ENCODE measurements at regions not wholly inside any gene's neighbourhood (a gene's known extent, or its start where the extent isn't known, plus 50 kb on each side); places are given as distances from the start of the nearest gene placed in this dataset.

GRCh38 chr5:87661784-87662566 is 249.2 kb upstream of the CCNH start:
- Histone ChIP-seq H3K9me3 (no peaks in the 10 kb centered on the region), H3K4me3 (ENCODE audit: control insufficient read depth in 1 of 2, extremely low read depth in 1 of 2, low read length in 1 of 2) (no peak overlapping the region), H3K27ac (ENCODE audit: low read length) (no peak overlapping the region), H3K36me3 (ENCODE audit: control insufficient read depth in 2 of 2, extremely low read depth in 1 of 2, insufficient read depth in 1 of 2, low read length in 1 of 2) (no peaks in the 10 kb centered on the region), H3K4me1 (ENCODE audit: control insufficient read depth in 1 of 2, extremely low read depth in 1 of 2, insufficient read depth in 2 of 2, low read length in 2 of 2) (no peaks in the 10 kb centered on the region), H3K27me3 (replicated peaks in 1 of 2; ENCODE audit: control insufficient read depth in 2 of 2, extremely low read depth in 1 of 2, insufficient read depth in 2 of 2, low read length in 1 of 2) (no peaks in the 10 kb centered on the region)
- Mint-ChIP-seq H3K36me3 (no peaks in the 10 kb centered on the region), H3K27me3 (no peaks in the 10 kb centered on the region), H3K4me3 (no peak overlapping the region), H3K9me3 (peaks cover 0 to 1% (median 0%) of the 10 kb centered on the region in 3 donors), H3K4me1 (no peaks in the 10 kb centered on the region), H3K27ac (no peak overlapping the region)
- 60% methylated on average over 1 of the region's 2 CpGs for WGBS (ENCODE audit: insufficient coverage)
- no peak for DNase-seq
- ChIA-PET POLR2A (interaction anchor here (0.6 to 0.7 kb wide), 2 partner anchors 195 to 1163 kb away, joined by 3 to 6 read pairs; no protein-coding TSS in a partner anchor), CTCF (no interaction called here)
- ATAC-seq (replicated peaks in 1 of 4) = no peak

- POLR2A ChIA-PET = no interaction called here
- no peaks in the 10 kb centered on the region for H3K4me1 Mint-ChIP-seq
Measured at GRCh38 chr5:87653242-87653641, 240.5 kb upstream of the CCNH start.

DNA sequence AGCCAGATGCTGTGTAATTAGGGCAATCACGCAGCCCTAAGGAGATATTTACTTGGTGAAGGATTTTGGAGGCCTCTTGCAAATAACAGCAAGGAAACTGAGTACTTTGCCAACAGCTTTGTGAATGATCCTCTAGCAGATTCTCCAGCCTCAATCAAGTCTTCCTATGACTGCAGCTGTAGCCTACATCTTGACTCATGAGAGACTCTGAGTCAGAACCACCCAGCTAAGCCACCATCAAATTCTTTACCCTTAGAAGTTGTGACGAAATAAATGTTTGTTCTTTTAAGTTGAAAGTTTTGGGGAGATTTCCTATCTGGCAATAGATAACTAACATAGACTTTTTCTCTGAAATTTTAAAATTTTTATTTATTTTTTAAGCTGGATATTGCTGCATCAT is 237.6 kb upstream of the CCNH start:
- H3K4me1 Mint-ChIP-seq = no peaks in the 10 kb centered on the region
- H3K4me3 Mint-ChIP-seq = no peak overlapping the region
- Histone ChIP-seq H3K27ac (ENCODE audit: low read length) (no peak overlapping the region), H3K27me3 (replicated peaks in 1 of 2; ENCODE audit: control insufficient read depth in 2 of 2, extremely low read depth in 1 of 2, insufficient read depth in 2 of 2, low read length in 1 of 2) (no peaks in the 10 kb centered on the region), H3K9me3 (no peaks in the 10 kb centered on the region), H3K4me1 (ENCODE audit: control insufficient read depth in 1 of 2, extremely low read depth in 1 of 2, insufficient read depth in 2 of 2, low read length in 2 of 2) (no peaks in the 10 kb centered on the region), H3K4me3 (ENCODE audit: control insufficient read depth in 1 of 2, extremely low read depth in 1 of 2, low read length in 1 of 2) (no peak overlapping the region), H3K36me3 (ENCODE audit: control insufficient read depth in 2 of 2, extremely low read depth in 1 of 2, insufficient read depth in 1 of 2, low read length in 1 of 2) (no peaks in the 10 kb centered on the region)
- WGBS (ENCODE audit: insufficient coverage) = no CpG with 5 or more reads among the region's 2 CpGs
- ChIA-PET CTCF (no interaction called here), POLR2A (no interaction called here)
- H3K36me3 Mint-ChIP-seq = no peaks in the 10 kb centered on the region
- no peaks in the 10 kb centered on the region for H3K27me3 Mint-ChIP-seq
- H3K9me3 Mint-ChIP-seq = no peaks in the 10 kb centered on the region
- no peak for DNase-seq
- H3K27ac Mint-ChIP-seq = no peak overlapping the region
- no peak for ATAC-seq (replicated peaks in 1 of 4)

More at GRCh38 chr5:87653242-87653641, 240.5 kb upstream of the CCNH start:
- Mint-ChIP-seq H3K27ac (no peak overlapping the region), H3K27me3 (no peaks in the 10 kb centered on the region), H3K36me3 (no peaks in the 10 kb centered on the region), H3K4me3 (no peak overlapping the region), H3K9me3 (peaks cover 0 to 3% (median 0%) of the 10 kb centered on the region in 3 donors)
- no CpG with 5 or more reads among the region's 2 CpGs for WGBS (ENCODE audit: insufficient coverage)
- no peak for DNase-seq
- Histone ChIP-seq H3K4me1 (ENCODE audit: control insufficient read depth in 1 of 2, extremely low read depth in 1 of 2, insufficient read depth in 2 of 2, low read length in 2 of 2) (no peaks in the 10 kb centered on the region), H3K4me3 (ENCODE audit: control insufficient read depth in 1 of 2, extremely low read depth in 1 of 2, low read length in 1 of 2) (no peak overlapping the region), H3K9me3 (no peaks in the 10 kb centered on the region), H3K27me3 (replicated peaks in 1 of 2; ENCODE audit: control insufficient read depth in 2 of 2, extremely low read depth in 1 of 2, insufficient read depth in 2 of 2, low read length in 1 of 2) (no peaks in the 10 kb centered on the region), H3K27ac (ENCODE audit: low read length) (no peak overlapping the region), H3K36me3 (ENCODE audit: control insufficient read depth in 2 of 2, extremely low read depth in 1 of 2, insufficient read depth in 1 of 2, low read length in 1 of 2) (no peaks in the 10 kb centered on the region)
- no peak for ATAC-seq (replicated peaks in 1 of 4)
- CTCF ChIA-PET = interaction anchor here in 1 of 2 donors (0.6 kb wide), 1 partner anchor 1434 kb away, joined by 3 read pairs; no protein-coding TSS in a partner anchor

DNA sequence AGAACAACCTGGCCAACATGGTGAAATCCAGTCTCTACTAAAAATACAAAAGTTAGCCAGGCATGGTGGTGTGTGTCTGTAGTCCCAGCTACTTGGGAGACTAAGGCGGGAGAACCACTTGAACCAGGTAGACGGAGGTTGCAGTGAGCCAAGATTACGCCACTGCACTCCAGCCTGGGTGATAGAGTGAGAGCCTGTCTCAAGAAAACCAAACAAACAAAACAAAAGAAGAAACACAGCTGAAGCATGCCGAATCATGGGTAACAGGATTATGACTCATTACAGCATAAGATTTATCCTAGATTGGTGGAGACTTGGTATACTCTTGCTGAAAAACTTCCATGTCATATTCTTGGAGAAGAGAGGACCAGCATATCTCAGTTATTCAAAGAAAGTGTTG is 236.7 kb upstream of the CCNH start:
- H3K4me3 ChIP-seq (ENCODE audit: control insufficient read depth in 1 of 2, extremely low read depth in 1 of 2, low read length in 1 of 2) = no peak overlapping the region
- no peak overlapping the region for H3K27ac ChIP-seq (ENCODE audit: low read length)
- H3K27me3 Mint-ChIP-seq = no peaks in the 10 kb centered on the region
- no peaks in the 10 kb centered on the region for H3K9me3 ChIP-seq
- ChIA-PET POLR2A (no interaction called here), CTCF (no interaction called here)
- no peaks in the 10 kb centered on the region for H3K36me3 ChIP-seq (ENCODE audit: control insufficient read depth in 2 of 2, extremely low read depth in 1 of 2, insufficient read depth in 1 of 2, low read length in 1 of 2)
- no peaks in the 10 kb centered on the region for H3K4me1 ChIP-seq (ENCODE audit: control insufficient read depth in 1 of 2, extremely low read depth in 1 of 2, insufficient read depth in 2 of 2, low read length in 2 of 2)
- H3K27ac Mint-ChIP-seq = no peak overlapping the region
- no CpG with 5 or more reads among the region's 4 CpGs for WGBS (ENCODE audit: insufficient coverage)
- DNase-seq = no peak
- no peaks in the 10 kb centered on the region for H3K27me3 ChIP-seq (replicated peaks in 1 of 2; ENCODE audit: control insufficient read depth in 2 of 2, extremely low read depth in 1 of 2, insufficient read depth in 2 of 2, low read length in 1 of 2)
- H3K9me3 Mint-ChIP-seq = no peaks in the 10 kb centered on the region
- H3K4me1 Mint-ChIP-seq = no peaks in the 10 kb centered on the region
- ATAC-seq (replicated peaks in 1 of 4) = no peak
- H3K36me3 Mint-ChIP-seq = no peaks in the 10 kb centered on the region
- H3K4me3 Mint-ChIP-seq = no peak overlapping the region

DNA sequence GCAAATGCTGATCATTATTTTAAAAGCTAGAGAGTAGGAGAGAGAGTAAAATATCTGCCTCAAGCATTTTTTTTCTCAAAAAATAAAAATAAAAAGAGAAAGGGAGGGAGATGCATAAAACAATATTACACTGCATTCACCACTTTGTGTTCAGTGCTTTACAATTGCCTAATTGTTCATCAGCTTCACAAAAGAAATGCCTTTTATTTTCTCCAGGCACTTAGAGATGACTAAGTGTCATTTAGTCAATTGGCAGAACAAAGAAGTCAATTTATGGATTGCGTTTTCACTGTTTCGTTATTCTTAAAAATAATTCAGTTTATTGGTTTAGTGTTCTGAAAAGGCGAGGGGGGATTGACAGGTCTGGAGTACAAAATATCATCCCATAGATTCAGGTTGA is 232.5 kb upstream of the CCNH start:
- ChIA-PET CTCF (no interaction called here), POLR2A (no interaction called here)
- WGBS (ENCODE audit: insufficient coverage) = no CpG with 5 or more reads among the region's 3 CpGs
- peaks cover 0 to 4% of the 10 kb centered on the region in 2 donors for H3K27me3 Mint-ChIP-seq
- H3K4me3 Mint-ChIP-seq = no peak overlapping the region
- DNase-seq = no peak
- Histone ChIP-seq H3K4me3 (ENCODE audit: control insufficient read depth in 1 of 2, extremely low read depth in 1 of 2, low read length in 1 of 2) (no peak overlapping the region), H3K27ac (ENCODE audit: low read length) (no peak overlapping the region), H3K27me3 (replicated peaks in 1 of 2; ENCODE audit: control insufficient read depth in 2 of 2, extremely low read depth in 1 of 2, insufficient read depth in 2 of 2, low read length in 1 of 2) (no peaks in the 10 kb centered on the region), H3K36me3 (ENCODE audit: control insufficient read depth in 2 of 2, extremely low read depth in 1 of 2, insufficient read depth in 1 of 2, low read length in 1 of 2) (no peaks in the 10 kb centered on the region), H3K4me1 (ENCODE audit: control insufficient read depth in 1 of 2, extremely low read depth in 1 of 2, insufficient read depth in 2 of 2, low read length in 2 of 2) (no peaks in the 10 kb centered on the region), H3K9me3 (no peaks in the 10 kb centered on the region)
- H3K36me3 Mint-ChIP-seq = no peaks in the 10 kb centered on the region
- H3K9me3 Mint-ChIP-seq = no peaks in the 10 kb centered on the region
- no peak for ATAC-seq (replicated peaks in 1 of 4)
- no peak overlapping the region for H3K27ac Mint-ChIP-seq
- H3K4me1 Mint-ChIP-seq = no peaks in the 10 kb centered on the region

DNA sequence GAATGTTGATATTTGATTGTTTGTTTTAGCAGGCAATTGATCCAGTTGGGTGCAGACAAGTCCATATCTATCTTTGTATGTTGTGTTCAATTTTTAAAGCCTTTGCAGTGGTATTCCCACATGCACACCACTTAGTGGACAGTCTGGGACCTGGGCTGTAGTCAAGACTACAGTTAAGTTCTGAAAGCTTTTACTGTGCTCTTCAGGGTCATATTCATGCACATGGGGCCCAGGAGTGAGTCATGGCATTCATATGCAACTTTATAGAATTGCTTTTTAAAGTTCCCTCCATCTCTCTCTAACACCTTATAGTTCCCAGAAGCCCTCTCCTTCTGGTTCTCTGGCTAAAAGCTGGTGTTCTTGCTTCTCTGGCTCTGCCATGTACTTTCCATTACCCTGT is 228.2 kb upstream of the CCNH start:
- POLR2A ChIA-PET = no interaction called here

DNA sequence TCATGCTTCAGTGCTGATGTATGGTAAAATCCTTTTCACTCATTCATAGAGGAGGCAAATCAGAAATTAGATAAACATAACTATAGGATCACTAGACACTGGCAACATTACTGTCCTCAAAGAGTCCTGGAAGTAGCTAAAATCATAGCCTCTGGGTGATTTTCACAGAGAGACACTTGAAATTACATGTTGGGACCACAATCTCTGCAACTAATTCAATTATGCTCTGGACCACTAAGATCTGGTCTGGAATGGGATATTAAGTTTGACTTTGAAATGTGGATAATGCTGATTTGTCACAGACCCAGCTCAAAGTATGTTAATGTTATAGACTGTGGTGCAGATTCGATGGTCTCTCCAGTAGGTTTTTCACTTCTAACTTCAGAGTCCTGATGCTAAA is 214.6 kb upstream of the CCNH start:
- Mint-ChIP-seq H3K4me1 (no peaks in the 10 kb centered on the region), H3K36me3 (no peaks in the 10 kb centered on the region), H3K27ac (no peak overlapping the region), H3K9me3 (no peaks in the 10 kb centered on the region), H3K4me3 (no peak overlapping the region), H3K27me3 (no peaks in the 10 kb centered on the region)
- ChIA-PET POLR2A (no interaction called here), CTCF (no interaction called here)
- H3K4me1 ChIP-seq (ENCODE audit: control insufficient read depth in 1 of 2, extremely low read depth in 1 of 2, insufficient read depth in 2 of 2, low read length in 2 of 2) = no peaks in the 10 kb centered on the region
- H3K9me3 ChIP-seq = no peaks in the 10 kb centered on the region
- no peaks in the 10 kb centered on the region for H3K36me3 ChIP-seq (ENCODE audit: control insufficient read depth in 2 of 2, extremely low read depth in 1 of 2, insufficient read depth in 1 of 2, low read length in 1 of 2)
- DNase-seq (no peak), ATAC-seq (replicated peaks in 1 of 4) (no peak)
- H3K4me3 ChIP-seq (ENCODE audit: control insufficient read depth in 1 of 2, extremely low read depth in 1 of 2, low read length in 1 of 2) = no peak overlapping the region
- no peaks in the 10 kb centered on the region for H3K27me3 ChIP-seq (replicated peaks in 1 of 2; ENCODE audit: control insufficient read depth in 2 of 2, extremely low read depth in 1 of 2, insufficient read depth in 2 of 2, low read length in 1 of 2)
- no peak overlapping the region for H3K27ac ChIP-seq (ENCODE audit: low read length)
- WGBS (ENCODE audit: insufficient coverage) = no CpG with 5 or more reads among the region's 1 CpG

More for the DNA sequence above, 228.2 kb upstream of the CCNH start:
- no peaks in the 10 kb centered on the region for H3K36me3 ChIP-seq (ENCODE audit: control insufficient read depth in 2 of 2, extremely low read depth in 1 of 2, insufficient read depth in 1 of 2, low read length in 1 of 2)
- no peaks in the 10 kb centered on the region for H3K27me3 ChIP-seq (replicated peaks in 1 of 2; ENCODE audit: control insufficient read depth in 2 of 2, extremely low read depth in 1 of 2, insufficient read depth in 2 of 2, low read length in 1 of 2)
- Mint-ChIP-seq H3K4me3 (no peak overlapping the region), H3K9me3 (no peaks in the 10 kb centered on the region), H3K27ac (no peak overlapping the region), H3K4me1 (no peaks in the 10 kb centered on the region), H3K36me3 (no peaks in the 10 kb centered on the region), H3K27me3 (peaks cover 0 to 4% of the 10 kb centered on the region in 2 donors)
- no peaks in the 10 kb centered on the region for H3K9me3 ChIP-seq
- no peaks in the 10 kb centered on the region for H3K4me1 ChIP-seq (ENCODE audit: control insufficient read depth in 1 of 2, extremely low read depth in 1 of 2, insufficient read depth in 2 of 2, low read length in 2 of 2)
- DNase-seq (no peak), ATAC-seq (replicated peaks in 1 of 4) (no peak)
- no peak overlapping the region for H3K4me3 ChIP-seq (ENCODE audit: control insufficient read depth in 1 of 2, extremely low read depth in 1 of 2, low read length in 1 of 2)
- no peak overlapping the region for H3K27ac ChIP-seq (ENCODE audit: low read length)
- CTCF ChIA-PET = no interaction called here
